Myocyte (in vitro differentiated cells): ENCODE measurements at regions not wholly inside any gene's neighbourhood (a gene's known extent, or its start where the extent isn't known, plus 50 kb on each side); places are given as distances from the start of the nearest gene placed in this dataset.
"Not testable (repeated sequence)": the region's sequence is repeated elsewhere in the genome, so short reads cannot be mapped to it uniquely, and the experiment has no call there.

Experiments
- DNase-seq: peaks from one replicate; pipeline ENCODE4 v3.0.0-alpha.2; 2012; ENCODE audit warnings: low read depth

DNA sequence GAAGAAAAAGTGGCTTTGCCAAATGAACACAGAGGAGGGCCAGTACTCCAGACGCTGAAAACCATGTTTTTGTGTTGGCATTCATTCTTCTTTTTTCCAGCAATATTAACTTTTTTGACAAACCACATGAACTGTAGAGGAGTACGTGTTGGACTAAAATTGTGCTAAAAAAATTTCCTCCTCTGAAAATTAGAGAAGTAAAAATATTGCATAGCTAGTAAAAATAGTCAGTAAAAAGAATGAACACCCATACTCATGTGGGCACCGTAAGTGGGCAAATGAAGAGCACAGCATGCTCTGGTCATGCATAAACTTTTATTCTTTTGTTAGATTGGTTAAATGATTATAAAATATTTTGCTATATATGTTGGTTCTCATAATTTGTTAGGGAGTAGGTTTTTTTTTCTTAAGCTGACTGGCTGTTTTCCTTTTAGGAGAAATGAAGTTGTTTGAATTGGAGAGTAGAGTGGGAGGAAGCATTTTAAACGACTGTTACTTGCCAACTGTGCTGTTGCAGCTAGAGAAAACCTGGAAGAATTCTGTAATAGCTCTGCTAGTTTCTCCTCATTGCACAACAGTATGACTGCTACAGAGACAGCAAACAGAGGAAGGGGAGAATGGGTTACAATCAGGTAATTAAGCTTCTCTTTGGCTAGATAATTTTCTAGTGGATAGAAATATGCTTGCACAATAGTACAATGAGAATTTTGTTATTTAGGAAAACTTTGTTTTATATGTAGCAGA lies 222.4 kb downstream of the KCTD12 start:
- DNase-seq: no peak

DNA sequence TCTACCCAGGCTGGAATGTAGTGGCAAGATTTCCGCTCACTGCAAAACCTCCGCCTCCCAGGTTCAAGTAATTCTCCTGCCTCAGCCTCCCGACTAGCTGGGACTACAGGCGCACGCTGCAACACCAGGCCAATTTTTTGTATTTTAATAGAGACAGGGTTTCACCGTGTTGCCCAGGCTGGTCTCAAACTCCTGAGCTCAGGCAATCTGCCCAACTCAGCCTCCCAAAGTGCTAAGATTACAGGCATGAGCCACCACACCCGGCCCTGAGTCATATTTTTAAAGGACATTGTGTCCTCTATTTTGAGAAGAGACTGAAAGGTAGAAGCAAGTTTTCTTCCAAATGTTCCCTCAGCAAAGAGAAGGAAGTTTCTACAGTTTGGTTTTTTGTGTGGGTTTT lies 227.1 kb downstream of the KCTD12 start:
- not testable (repeated sequence) for DNase-seq

DNA sequence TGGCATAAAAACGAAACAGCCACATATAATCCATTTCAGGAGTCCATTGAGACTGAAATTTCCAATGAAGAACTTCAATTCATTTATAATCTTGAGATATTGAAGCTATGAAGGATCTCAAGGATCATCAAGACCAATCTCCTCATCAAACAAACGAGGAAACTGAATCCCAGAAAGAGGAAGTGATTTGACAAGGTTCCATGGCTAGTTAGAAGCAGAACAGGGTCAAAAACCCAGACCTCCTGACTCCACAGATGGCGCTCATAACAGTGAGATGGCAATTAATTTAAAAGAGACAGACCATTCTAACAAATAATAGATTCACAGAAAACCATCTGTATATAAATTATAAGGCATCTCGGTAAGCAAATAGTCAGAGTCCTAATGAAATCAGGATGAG lies 229.7 kb downstream of the KCTD12 start:
- DNase-seq: no peak

DNA sequence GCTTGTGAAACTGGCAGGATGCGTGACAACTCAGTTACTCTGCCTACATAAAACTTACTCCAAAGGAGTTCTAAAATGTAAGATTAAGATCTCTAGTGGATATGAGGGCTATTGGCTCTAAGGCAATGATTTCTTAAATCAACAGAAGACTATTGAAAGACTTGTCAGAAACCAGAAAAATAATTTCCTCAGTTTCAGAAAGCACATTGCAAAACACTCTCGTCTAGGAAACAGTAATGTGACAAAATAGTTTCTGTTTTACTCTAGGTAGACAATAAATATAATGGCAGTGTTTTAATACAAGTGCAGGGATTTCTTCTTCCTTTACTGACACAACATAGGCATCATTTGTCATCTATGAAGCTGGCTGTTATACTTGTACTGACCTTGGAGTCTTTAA lies 230.1 kb downstream of the KCTD12 start:
- no peak for DNase-seq

DNA sequence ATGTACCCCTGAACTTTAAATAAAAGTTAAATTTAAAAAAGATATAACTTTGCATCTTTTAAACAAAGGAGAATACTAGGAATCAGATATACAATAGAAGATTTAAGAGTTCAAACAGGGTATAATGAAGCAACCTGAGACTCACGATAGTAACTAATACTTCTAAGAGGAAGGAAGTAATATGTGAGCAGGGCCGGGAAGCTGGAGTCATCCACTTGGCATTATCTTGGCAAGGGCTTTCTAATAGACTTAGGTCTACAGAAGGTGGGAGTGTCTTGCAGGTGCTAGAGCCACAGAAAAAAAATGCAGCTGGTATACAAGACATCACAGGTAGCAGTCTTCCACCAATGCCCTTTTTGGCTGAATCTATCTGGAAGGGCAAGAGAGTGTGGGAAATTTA lies 231.9 kb downstream of the KCTD12 start:
- DNase-seq: no peak

DNA sequence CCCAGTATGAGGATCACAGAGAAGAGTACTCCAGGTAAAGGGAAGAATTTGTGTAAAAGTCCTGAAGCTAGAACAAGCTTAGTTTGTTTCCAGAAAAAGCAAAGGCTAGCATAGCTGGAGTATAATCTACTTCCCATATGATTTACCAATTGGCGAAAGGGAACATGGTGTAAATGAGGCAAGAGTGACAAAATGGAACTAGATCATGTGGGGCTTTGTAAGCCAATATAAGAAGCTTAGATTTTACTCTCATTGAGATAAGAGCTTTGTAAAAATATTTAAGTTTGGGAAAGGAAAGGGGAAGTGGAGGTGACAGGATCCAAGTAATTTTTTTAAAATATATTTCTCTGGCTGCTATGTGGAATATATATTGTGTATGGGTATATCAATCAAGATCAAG lies 234.9 kb downstream of the KCTD12 start:
- DNase-seq: no peak

DNA sequence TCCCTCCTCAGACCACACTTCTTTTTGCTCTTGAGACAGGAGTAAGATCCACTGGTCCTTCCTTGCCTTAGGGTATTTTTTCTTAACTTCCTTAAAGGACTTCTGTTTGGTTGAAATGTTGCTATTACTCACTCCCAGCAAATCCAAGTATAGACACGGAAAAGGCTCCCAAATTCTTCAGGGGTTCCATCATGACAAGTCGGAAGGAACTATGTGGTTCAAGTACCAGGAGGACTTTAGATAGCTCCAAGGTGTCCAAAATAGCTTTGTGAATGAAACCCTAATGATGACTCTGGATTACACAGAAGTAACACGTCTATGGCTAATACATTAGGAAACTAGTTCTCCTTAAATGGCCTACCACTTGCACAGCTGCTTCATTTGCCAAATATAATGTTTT lies 238.7 kb downstream of the KCTD12 start:
- peak; percentile 58 for DNase-seq

DNA sequence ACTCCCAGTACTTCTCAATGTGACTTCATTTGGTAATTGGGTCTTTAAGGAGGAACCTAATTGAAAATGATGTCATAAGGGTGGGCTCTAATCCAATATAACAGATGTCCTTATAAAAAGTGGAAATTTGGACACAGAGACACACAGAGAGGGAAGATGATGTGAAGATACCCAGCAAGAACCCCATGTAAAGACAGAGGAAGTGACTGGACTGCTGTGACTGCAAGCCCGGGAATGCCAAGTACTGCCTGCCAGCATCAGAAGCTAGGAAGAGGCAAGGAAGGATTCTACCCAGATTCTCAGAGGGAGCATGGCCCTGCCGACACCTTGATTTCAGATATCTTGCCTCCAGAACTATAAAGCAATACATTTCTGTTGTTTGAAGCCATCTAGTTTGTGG lies 239.3 kb downstream of the KCTD12 start:
- no peak for DNase-seq

DNA sequence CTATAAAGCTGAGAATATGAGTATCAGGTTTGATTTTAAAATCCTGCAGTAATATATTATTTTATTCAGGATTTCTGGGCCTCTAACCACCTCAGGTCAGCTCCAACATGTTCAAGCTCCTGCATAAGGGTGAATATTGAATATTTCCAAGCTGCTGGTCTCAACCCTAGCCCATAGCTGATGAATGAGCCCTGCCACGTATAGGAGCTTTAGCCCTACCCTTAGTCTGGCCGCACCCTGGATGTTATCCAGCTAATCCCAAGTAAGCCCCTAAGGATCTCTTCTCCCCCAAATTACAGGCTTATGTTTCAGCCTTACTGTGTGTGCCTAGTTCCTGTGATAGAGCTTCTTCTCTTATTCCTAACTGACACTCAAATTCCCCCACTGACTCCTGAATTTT lies 240.6 kb downstream of the KCTD12 start:
- no peak for DNase-seq

DNA sequence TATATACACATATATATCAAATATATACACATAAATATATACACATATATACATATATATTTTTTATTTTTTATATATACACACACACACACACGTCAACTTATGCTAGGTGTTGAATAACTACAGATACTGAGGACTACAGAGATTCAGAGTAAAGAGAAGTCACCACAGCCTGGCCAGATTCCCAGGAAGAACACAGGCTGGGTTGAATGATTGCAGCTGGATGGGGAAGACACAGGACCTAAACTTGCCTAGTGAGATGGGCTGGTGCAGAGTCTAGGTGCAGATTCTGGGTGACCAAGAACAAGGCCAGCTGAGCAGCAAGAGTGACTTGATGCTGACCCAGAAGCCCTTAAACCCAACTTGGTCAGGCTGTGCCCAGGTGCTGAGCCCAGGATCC lies 241.3 kb downstream of the KCTD12 start:
- no peak for DNase-seq

DNA sequence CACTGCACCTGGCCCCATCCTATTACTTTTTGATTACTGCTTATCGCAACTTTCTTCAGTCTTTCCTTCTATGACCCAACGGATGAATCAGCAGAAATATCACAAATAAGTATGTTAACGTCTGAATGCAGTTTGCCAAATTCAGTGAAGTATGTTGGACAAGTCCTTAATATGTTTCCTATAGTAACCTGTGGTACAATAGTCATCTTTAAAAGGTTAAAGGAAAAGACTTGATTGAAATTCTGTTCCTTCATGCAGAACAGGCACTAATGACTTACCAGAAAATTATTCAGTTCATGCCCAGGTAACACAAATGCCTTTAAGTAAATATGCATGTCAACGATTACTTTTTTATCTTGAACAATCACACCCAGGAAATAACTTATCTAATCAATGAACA lies 242.6 kb downstream of the KCTD12 start:
- DNase-seq: no peak

DNA sequence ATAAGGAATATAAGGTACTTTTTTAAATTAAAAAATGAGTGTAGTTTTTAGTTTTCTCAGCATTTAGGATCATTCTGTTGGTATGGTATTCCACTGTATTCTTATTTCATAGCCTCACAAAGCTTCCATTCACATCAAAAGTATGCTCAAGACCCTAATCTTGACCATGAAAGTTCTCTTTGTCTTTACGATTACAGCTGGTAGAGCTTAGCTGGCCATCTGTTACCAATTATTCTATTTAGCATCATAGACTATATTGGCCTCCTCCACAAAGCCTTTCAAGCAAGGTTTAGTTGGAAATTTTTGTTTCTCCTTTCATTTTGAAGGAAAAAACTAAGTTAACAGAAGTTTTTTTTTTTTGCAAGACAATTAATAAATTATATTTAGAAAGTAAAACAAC lies 245.1 kb downstream of the KCTD12 start:
- peak; percentile 38 for DNase-seq

DNA sequence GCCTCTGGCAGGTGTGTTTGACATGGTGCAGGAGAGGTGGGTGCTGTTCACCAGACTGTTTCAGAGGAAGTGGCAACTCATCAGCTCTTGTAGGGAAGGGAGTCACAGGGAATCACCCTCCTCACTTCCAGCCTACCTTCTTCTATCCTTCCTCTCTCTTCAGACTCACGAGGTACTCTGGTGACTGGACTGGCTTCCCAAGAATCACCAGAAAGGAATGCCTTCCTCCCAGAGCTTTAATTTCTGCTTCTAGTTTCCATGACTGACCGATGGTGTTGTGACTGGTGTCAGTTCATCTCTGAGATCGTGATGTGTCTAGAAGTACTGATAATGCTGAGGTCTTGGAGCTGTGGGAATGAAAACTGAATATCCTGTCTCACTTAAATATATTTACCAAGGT lies 247.3 kb downstream of the KCTD12 start:
- no peak for DNase-seq

DNA sequence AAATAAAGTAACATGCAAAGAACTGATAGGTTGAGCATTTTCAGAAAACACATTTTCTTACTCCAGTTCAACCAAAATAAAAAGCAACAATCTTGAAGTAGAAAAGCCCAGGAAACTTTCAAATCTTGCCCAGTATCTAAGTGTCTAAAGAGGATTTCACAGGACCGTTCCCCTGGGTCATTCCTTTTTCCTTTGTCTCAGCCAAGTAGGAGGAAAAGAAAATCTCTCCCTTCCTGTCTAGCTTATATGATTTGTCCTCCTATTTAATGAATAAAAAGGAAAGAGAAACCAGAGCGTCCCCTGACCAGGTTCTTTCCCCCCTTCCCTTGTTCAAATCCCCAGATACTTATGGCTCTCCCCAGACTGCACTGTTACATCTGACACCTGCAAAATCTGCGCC lies 248.0 kb downstream of the KCTD12 start:
- no peak for DNase-seq

DNA sequence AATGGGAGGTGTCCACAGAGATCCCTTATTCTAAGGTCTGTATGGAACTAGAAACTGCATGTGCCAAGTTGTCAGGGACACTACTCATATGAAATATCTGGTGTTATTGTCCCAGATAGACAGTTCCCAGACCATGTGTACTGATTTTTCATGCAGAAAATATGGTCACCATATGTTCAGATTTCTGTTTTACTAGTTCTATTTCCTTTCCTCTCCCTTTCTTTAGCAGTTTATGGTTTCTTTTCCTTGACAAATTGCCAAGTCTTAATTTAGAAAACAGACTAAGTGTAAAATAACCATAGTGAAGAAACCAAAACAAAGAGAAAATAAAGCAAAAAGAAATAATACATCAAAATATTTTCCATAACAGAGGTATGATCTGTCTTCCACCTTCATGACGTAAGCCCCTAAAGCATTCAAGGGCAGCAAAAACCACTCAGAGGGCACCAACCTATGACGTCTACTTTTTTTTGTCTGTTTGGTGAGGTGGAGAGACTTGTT lies 248.5 kb downstream of the KCTD12 start:
- peak; percentile 57 for DNase-seq

DNA sequence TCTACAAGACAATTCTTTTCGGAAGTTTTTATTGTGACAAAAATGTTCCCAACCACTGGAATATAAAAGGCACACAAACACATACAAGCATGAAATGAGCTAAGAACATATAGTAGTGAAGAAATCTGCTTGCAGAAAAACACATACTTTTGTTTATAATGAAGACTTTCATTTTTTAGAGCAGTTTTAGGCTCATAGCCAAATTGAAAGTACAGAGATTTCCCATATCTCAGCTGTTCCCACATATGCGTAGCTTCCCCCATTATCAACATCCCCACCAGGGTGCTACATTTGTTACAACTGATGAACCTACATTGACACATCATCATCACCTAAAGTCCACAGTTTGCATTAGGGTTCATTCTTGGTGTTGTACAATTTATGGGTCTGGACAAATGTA lies 249.4 kb downstream of the KCTD12 start:
- DNase-seq: no peak

DNA sequence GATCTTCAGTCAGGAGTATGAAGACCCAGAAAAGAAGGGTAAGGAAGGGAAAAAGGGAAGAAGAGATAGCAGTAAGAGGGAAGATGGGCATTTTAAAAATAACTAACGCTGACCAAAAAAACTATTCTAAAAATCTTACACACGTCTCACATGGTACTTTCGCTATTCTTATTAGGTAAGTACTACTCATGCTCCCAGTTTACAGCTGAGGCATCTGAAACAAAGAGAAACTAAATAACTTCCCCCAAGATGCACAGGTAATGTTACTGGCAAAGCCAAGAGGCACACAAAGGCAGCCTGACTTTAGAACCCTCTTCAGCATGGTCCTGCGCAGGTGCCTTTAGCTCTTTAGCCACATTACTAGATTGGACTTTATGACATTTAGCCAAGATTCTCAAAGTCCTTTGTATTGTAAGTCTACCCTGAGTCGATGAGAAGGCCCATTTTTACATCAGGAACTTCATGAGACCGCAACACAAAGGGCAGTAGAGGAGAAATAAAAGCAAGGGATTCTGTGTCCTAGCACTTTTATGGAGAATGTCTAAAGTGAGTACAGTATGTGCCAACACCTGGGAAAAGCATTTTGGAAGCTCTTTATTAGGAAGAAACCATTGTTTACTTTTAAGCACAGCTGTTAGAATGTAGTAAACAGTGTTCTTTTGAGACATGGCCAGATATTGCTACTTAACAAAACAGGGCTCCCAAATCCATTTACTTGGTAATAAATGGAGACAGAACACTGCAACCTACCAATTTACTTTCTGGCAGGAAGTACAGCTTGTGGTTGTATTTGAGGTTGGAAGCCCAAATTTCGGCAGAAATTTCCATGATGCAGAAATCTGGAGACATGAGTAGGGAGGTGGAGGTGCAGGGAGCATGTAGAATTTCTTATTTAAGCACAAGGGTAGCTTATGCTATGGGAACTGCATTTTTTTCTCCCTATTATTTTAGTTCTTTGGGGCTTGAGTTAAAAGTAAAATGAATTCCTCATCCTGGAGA lies 250.7 kb downstream of the KCTD12 start:
- no peak for DNase-seq

DNA sequence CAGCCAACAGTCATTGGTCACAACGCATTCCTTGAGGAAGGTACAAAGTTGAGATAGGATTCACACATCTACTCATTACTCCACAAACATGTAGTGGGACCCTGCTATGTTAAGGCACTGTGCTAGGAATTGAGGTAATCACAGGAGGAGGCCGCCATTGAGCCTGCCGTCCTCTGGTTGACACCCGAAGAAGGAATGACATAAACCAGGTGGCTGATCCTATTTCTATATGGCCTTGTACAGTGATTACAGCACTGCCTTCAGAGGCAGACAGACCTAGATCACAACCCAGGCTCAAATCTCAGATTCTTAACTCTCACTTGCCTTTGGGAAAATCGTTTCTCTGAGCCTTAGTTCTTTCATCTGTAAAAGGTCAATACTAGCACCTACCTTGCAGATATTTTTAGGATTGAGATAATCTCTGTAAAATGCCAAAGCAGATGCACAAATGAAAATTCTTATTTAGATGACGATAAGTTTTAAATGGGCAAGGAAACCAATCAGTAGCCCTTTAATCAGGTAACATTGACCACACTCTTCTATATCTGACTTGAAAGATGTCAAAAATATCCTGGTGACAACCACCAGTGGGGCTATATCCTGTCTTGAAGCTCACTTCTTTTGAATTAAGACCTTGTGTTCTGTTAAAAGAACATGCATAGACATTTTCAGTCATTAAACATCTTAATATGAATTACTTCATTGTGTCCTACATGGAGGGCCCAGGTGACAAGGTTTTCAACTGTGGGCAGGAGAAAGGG lies 251.6 kb downstream of the KCTD12 start:
- DNase-seq: no peak

DNA sequence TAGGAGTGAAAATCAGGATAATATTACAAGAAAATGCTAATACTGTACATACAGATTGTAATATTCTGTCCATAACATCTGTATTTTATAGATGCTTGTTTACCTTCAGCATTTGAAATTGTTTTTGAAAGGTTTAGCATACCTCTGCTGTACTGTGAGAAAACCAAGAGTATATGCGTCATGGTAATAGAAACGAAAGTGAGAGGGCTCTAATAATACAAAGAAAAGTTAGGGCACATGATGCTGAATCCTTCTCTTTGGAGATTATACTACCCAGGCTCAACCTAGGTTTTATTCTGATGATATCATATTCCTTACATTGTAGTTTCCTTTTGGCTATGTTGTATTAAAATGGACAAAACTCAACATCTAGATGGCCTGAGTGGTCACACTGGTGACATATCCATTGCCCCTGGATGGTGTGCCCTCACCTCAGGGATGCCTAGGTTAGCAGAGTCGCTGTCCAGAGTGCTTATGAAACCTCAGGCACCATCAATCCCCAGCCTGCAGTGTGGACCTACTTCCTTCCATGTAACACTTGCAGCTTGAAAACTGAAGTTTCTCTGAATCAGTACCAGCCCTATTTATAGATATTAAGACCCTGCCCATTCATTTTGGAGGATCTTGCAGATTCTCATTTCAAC lies 253.7 kb downstream of the KCTD12 start:
- peak; percentile 40 for DNase-seq

DNA sequence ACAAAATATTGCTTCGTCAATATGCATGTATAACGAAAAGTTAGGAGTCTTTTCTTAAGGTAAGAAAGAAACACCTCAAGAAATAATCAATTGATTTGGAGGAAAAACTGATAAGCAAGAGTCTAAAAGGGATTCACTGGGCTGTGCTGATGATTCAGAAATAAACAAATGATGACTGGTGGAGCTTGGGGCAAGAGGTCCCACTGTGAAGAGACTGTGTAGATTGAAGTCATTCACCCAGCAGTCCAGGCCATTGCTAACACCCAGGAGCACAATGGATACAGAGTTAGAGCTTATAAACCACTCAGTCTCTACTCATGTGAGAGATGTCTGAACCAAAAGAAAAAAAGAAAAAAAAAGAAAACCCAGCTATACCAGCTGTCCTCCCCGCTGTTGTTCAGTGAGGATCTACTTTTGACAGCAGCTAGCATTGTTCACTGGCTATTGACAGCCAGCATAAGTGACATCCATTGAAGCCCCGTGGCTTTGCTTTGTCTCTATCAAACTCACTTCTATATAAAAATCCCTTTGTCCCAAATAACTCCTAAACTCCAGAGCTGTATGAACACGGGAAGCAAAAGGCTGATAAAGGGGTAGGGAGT lies 255.5 kb downstream of the KCTD12 start:
- DNase-seq: no peak
